NCI-H2081 (cell line): ENCODE measurements at regions not wholly inside any gene's neighbourhood (a gene's known extent, or its start where the extent isn't known, plus 50 kb on each side); places are given as distances from the start of the nearest gene placed in this dataset.
"Not testable (repeated sequence)": the region's sequence is repeated elsewhere in the genome, so short reads cannot be mapped to it uniquely, and the experiment has no call there.

Source experiments
- DNase-seq, 2 experiments: peaks; one replicate each; lab custom pipeline; 2025; lab: John Stamatoyannopoulos, UW

- no peak for DNase-seq
Observed at GRCh38 chr3:62926494-62926893, 51.3 kb upstream of the CADPS start.

GRCh38 chr3:62928256-62928655, 53.0 kb upstream of the CADPS start:
- no peak for DNase-seq

GRCh38 chr3:62929771-62930170, 54.6 kb upstream of the CADPS start:
- no peak for DNase-seq

- no peak for DNase-seq
Observed at GRCh38 chr3:62935793-62936192, 60.6 kb upstream of the CADPS start.

- no peak for DNase-seq
Observed at GRCh38 chr3:62936626-62937254, 61.5 kb upstream of the CADPS start.

- no peak for DNase-seq
Observed at GRCh38 chr3:62938583-62938982, 63.4 kb upstream of the CADPS start.

- no peak for DNase-seq
Observed at GRCh38 chr3:62939707-62940106, 64.5 kb upstream of the CADPS start.

GRCh38 chr3:62940771-62941563, 65.8 kb upstream of the CADPS start:
- DNase-seq = no peak

GRCh38 chr3:62942227-62942626, 67.0 kb upstream of the CADPS start:
- no peak for DNase-seq

GRCh38 chr3:62942764-62943163, 67.5 kb upstream of the CADPS start:
- no peak for DNase-seq

- no peak for DNase-seq
Observed at GRCh38 chr3:62948921-62949320, 73.7 kb upstream of the CADPS start.

- no peak for DNase-seq
Observed at GRCh38 chr3:62950210-62950609, 75.0 kb upstream of the CADPS start.

GRCh38 chr3:62951037-62951613, 75.9 kb upstream of the CADPS start:
- no peak for DNase-seq

- DNase-seq = not testable (repeated sequence)
Observed at GRCh38 chr3:62951880-62952279, 76.7 kb upstream of the CADPS start.

GRCh38 chr3:62954580-62954979, 79.4 kb upstream of the CADPS start:
- DNase-seq = no peak

- no peak for DNase-seq
Observed at GRCh38 chr3:62955126-62955525, 79.9 kb upstream of the CADPS start.

GRCh38 chr3:62956411-62956810, 81.2 kb upstream of the CADPS start:
- no peak for DNase-seq

GRCh38 chr3:62961874-62962556, 86.8 kb upstream of the CADPS start:
- DNase-seq = no peak

GRCh38 chr3:62962714-62963113, 87.5 kb upstream of the CADPS start:
- DNase-seq = no peak

GRCh38 chr3:62965311-62965710, 90.1 kb upstream of the CADPS start:
- no peak for DNase-seq

GRCh38 chr3:62968128-62968527, 92.9 kb upstream of the CADPS start:
- DNase-seq = no peak

- DNase-seq = no peak
Observed at GRCh38 chr3:62970648-62971047, 95.4 kb upstream of the CADPS start.

GRCh38 chr3:62975566-62975965, 100.3 kb upstream of the CADPS start:
- DNase-seq = no peak
